Astrocyte of the cerebellum (primary cell): ENCODE measurements at regions not wholly inside any gene's neighbourhood (a gene's known extent, or its start where the extent isn't known, plus 50 kb on each side); places are given as distances from the start of the nearest gene placed in this dataset.

Experiments used
- DNase-seq: peaks from one replicate; pipeline ENCODE4 v3.0.0-alpha.2; 2011; ENCODE audit warnings: low read depth
- H3K4me3 ChIP-seq: 2 replicates; pipeline ENCODE4 v1.5.1; 2011; ENCODE audit warnings: mild to moderate bottlenecking, low read depth, low read length, moderate library complexity
- in situ Hi-C: cut with HindIII; loops from 2 replicates; pipeline ENCODE4 v1.10.0; 2017; ENCODE audit warnings: low sequenced_read_pairs
- TF ChIP-seq, protein P1 (sequence below): IDR thresholded peaks from 2 replicates; pipeline ENCODE4 v1.5.1; 2012; ENCODE audit warnings: low read length, low read depth, moderate library complexity, mild to moderate bottlenecking; ENCODE audit errors: missing control alignments

DNA sequence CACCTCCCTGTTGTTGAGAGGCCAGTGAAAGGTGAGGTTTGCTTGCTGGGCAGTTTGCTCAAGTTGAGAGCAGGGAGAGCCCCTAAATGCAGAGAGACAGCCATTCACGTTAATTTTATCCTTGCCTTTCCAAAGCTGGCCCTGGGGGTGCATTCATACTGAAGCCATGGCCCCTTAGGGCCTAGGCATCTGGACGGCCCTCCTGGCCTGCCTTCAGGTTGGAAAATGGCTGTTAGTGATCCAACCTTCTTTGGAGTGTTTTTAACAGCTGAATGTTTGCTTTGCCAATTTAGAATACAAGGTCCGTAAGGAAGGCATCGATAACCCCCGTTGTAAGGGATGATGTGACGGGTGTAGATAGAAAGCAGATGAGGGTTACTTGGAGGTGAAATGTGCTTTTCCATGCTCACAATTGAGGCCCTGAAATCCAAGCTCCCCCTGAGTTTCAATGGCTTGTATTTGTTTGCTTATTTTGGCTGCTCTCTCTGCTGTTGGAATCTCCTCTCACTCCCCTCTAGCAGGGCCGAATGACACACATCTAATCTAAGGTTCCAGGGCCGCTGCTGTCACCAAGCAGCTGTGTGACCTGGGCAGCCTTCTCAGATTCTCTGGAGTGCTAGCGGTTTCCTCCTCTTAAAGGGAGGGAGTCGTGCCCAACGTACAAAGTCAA lies 171.6 kb upstream of the MKI67 start:
- H3K4me3 ChIP-seq: no peak overlapping the region
- in situ Hi-C loops: no loop called here
- TF ChIP-seq, protein P1, sequence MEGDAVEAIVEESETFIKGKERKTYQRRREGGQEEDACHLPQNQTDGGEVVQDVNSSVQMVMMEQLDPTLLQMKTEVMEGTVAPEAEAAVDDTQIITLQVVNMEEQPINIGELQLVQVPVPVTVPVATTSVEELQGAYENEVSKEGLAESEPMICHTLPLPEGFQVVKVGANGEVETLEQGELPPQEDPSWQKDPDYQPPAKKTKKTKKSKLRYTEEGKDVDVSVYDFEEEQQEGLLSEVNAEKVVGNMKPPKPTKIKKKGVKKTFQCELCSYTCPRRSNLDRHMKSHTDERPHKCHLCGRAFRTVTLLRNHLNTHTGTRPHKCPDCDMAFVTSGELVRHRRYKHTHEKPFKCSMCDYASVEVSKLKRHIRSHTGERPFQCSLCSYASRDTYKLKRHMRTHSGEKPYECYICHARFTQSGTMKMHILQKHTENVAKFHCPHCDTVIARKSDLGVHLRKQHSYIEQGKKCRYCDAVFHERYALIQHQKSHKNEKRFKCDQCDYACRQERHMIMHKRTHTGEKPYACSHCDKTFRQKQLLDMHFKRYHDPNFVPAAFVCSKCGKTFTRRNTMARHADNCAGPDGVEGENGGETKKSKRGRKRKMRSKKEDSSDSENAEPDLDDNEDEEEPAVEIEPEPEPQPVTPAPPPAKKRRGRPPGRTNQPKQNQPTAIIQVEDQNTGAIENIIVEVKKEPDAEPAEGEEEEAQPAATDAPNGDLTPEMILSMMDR: no peak
- no peak for DNase-seq

- DNase-seq: no peak
- in situ Hi-C loops: no loop called here
- TF ChIP-seq, protein P1: no peak
- H3K4me3 ChIP-seq: no peak overlapping the region
Measured at GRCh38 chr10:128298587-128298986, 172.4 kb upstream of the MKI67 start.

DNA sequence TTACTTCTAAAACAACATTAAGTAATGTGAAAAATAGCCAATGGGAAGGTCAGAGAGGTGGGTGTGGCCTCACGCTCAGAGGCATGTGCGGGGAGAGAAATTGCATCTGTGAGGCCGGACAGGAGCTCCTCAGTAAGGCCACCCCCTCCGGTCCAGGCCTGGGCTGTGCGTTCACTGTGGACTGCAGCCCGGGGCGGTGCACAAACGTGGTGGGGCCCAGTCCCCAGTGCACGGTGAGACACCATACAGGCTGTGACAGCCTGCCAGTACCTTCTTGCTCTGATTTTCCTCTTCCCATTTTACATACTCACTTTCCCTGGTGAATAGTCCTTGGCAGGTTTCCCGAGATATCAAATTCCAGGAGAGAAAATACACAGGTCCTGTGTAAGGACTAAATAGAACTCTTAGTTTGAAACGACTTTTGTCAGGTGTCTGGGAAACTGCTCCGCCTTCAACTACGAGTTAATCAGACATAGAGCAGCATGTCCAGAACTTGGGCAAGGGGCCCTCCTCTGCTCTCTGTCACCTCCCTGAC lies 174.1 kb upstream of the MKI67 start:
- in situ Hi-C loops: no loop called here

GRCh38 chr10:128301051-128301450 lies 174.8 kb upstream of the MKI67 start:
- in situ Hi-C loops: no loop called here
- no peak for DNase-seq
- TF ChIP-seq, protein P1: no peak
- H3K4me3 ChIP-seq: no peak overlapping the region

More for the DNA sequence above, 174.1 kb upstream of the MKI67 start:
- DNase-seq: no peak
- TF ChIP-seq, protein P1: no peak
- no peak overlapping the region for H3K4me3 ChIP-seq

DNA sequence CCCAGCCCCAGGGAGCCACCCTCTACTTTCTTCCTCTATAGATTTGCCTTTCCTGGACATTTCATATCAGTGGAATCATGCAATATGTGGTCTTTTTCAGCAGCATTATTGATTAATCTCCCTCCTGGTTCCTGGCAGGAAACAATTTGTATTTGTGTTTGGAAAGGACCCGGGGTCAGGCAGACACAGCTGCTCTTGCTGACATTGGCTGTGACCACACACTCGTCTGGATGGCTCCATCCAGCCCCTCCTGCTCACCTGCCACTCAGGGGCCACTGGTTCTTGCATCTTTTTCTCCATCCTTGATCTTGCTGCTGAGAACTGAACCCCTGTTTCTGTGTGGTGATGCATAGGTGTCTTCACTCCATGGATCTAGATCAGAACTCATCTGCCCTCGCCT lies 176.6 kb upstream of the MKI67 start:
- in situ Hi-C loops: no loop called here

DNA sequence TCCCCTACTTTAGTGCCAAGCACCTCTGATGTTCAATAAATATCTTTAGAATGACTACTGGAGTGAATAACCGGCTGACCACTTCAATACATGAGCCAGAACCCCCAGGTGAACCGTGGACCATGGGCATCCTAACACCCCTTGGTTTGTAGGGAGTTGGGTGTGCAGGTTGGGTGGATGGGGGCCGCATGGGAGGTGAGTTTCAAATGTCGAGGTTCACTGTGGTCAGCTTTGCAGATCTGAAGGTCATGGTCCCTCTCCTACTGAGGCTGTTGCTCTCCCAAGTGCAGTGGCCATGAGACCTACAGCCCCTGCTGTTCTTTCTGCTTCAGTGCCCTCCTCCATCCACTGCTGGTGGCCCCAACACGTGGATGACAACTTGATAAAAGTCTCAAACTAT lies 178.0 kb upstream of the MKI67 start:
- H3K4me3 ChIP-seq: no peak overlapping the region
- TF ChIP-seq, protein P1: no peak
- no peak for DNase-seq
- in situ Hi-C loops: no loop called here

More for the DNA sequence above, 176.6 kb upstream of the MKI67 start:
- DNase-seq: no peak
- TF ChIP-seq, protein P1: no peak
- H3K4me3 ChIP-seq: no peak overlapping the region
